SH-SY5Y (cell line): ENCODE measurements at regions not wholly inside any gene's neighbourhood (a gene's known extent, or its start where the extent isn't known, plus 50 kb on each side); places are given as distances from the start of the nearest gene placed in this dataset.

Experiments
- GATA2 ChIP-seq: IDR thresholded peaks from 2 replicates; pipeline ENCODE4 v1.6.1; 2011; ENCODE audit warnings: mild to moderate bottlenecking, low read depth, low read length
- GATA3 ChIP-seq: IDR thresholded peaks from 2 replicates; pipeline ENCODE4 v1.6.1; 2011; ENCODE audit warnings: low read depth, mild to moderate bottlenecking, low read length, moderate library complexity

GRCh38 chr4:122326908-122327307 lies 51.9 kb upstream of the ADAD1 start:
- TF ChIP-seq GATA3 (no peak), GATA2 (no peak)
